ENCODE measurements at regions not wholly inside any gene's neighbourhood (a gene's known extent, or its start where the extent isn't known, plus 50 kb on each side); places are given as distances from the start of the nearest gene placed in this dataset.

DNA sequence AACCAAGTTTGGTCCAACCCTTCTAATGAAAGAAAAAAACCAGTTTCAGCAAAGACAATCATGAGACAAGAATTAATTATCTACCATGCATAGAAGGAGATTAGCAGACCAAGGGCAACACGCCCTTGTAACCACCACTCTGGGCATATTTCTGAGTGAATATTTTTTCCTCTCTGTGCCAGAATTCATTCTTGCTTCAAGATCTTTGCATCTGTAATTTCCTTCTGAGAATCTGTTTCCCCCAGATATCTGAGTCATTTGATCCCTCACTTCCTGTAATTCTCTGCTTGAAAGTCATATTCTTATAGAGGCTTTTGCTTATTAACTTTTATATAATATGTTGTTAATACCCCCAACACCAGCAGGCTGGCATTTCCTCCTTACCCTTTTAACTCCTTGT is 243.7 kb downstream of the SLC16A7 start:
- Mint-ChIP-seq H3K36me3 (ENCODE audit: low read depth) (no peaks in the 10 kb centered on the region), H3K4me1 (no peaks in the 10 kb centered on the region), H3K4me3 (no peak overlapping the region), H3K9me3 (no peaks in the 10 kb centered on the region), H3K27me3 (peaks cover 4% of the 10 kb centered on the region), H3K27ac (no peak overlapping the region)
- ATAC-seq (no peak), DNase-seq (no peak)

DNA sequence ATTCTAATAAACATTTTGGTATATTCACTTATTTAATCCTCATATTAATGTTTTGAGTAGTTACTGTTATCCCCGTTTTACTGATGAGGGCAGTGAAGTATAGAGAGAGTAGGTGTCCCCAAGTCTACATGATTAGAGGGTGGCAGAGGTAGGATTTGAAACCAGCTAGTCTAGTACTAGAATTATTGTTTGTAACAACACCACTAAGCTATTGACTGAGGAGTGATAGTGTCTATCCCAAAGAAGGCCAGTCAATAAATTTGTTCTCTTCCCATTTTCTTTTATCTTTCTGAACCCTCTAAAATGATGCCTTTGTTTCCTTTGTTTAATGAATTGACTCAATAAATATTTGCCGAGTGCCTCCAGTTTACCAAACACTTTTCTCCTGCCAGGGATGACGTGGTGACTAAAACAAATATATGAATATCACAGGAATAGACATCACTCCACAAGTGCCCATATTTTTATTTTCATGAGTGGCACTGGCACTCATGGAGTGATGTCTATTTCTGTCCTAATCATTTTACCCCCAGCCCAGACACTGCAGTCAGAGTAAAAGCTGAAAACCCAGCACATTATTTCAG is 247.5 kb downstream of the SLC16A7 start:
- Mint-ChIP-seq H3K4me1 (no peaks in the 10 kb centered on the region), H3K27me3 (peaks cover 7% of the 10 kb centered on the region), H3K4me3 (no peak overlapping the region), H3K27ac (no peak overlapping the region), H3K36me3 (ENCODE audit: low read depth) (no peaks in the 10 kb centered on the region), H3K9me3 (no peaks in the 10 kb centered on the region)
- DNase-seq (no peak), ATAC-seq (no peak)

- Mint-ChIP-seq H3K36me3 (ENCODE audit: low read depth) (no peaks in the 10 kb centered on the region), H3K27ac (no peak overlapping the region), H3K9me3 (no peaks in the 10 kb centered on the region), H3K27me3 (peaks cover 7% of the 10 kb centered on the region), H3K4me3 (no peak overlapping the region), H3K4me1 (no peaks in the 10 kb centered on the region)
- no peak for ATAC-seq
- no peak for DNase-seq
These were observed 248.9 kb downstream of the SLC16A7 start for GRCh38 chr12:59844750-59845149.

DNA sequence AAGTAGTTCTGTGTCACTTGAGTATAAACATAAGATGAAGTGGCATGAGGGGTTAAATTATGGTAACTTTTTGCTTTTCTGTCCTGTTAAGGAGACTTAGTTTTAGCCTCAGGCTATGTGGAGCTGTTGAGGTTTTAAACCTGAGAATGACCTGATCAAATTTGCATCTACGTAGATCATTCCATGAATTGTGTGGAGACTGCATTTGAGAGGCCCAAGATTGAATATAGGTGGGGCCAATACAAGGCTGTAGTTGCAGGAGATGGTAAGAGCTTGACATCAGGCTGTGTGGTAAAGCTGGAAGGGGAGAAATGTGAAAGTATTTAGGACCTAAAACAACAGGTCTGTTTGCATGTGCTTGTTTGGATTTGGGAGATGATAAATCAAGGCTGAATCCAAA is 249.5 kb downstream of the SLC16A7 start:
- H3K27me3 Mint-ChIP-seq = peaks cover 7% of the 10 kb centered on the region
- H3K4me1 Mint-ChIP-seq = no peaks in the 10 kb centered on the region
- H3K4me3 Mint-ChIP-seq = no peak overlapping the region
- H3K9me3 Mint-ChIP-seq = no peaks in the 10 kb centered on the region
- no peak overlapping the region for H3K27ac Mint-ChIP-seq
- no peak for DNase-seq
- no peaks in the 10 kb centered on the region for H3K36me3 Mint-ChIP-seq (ENCODE audit: low read depth)
- ATAC-seq = no peak

DNA sequence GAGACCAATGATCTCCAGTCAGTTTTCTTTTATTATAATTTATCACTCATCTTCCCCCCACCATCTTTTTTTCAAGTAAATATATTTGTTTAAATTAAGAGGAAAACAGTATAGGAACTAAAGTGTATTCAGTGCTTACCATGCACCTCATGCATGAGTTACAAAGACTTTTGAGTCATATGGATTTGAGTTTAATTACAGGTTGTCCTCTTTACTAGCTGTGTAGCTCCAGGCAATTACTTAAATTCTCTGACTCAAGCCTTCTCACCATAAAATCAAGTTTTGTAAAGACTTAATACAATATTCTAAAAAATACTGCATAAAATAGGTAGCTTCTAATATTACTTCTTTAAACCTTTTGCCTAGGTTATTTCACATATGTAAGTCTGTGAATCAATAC is 251.3 kb downstream of the SLC16A7 start:
- no peak for ATAC-seq
- H3K27ac Mint-ChIP-seq = no peak overlapping the region

GRCh38 chr12:59850268-59850667 is 254.4 kb downstream of the SLC16A7 start:
- no peaks in the 10 kb centered on the region for H3K27me3 Mint-ChIP-seq
- no peak overlapping the region for H3K27ac Mint-ChIP-seq
- no peaks in the 10 kb centered on the region for H3K36me3 Mint-ChIP-seq (ENCODE audit: low read depth)
- no peaks in the 10 kb centered on the region for H3K9me3 Mint-ChIP-seq
- ATAC-seq = no peak
- no peaks in the 10 kb centered on the region for H3K4me1 Mint-ChIP-seq
- H3K4me3 Mint-ChIP-seq = no peak overlapping the region
- no peak for DNase-seq

More for the DNA sequence above, 251.3 kb downstream of the SLC16A7 start:
- Mint-ChIP-seq H3K4me1 (no peaks in the 10 kb centered on the region), H3K9me3 (no peaks in the 10 kb centered on the region), H3K4me3 (no peak overlapping the region), H3K36me3 (ENCODE audit: low read depth) (no peaks in the 10 kb centered on the region), H3K27me3 (peaks cover 7% of the 10 kb centered on the region)
- DNase-seq = no peak

DNA sequence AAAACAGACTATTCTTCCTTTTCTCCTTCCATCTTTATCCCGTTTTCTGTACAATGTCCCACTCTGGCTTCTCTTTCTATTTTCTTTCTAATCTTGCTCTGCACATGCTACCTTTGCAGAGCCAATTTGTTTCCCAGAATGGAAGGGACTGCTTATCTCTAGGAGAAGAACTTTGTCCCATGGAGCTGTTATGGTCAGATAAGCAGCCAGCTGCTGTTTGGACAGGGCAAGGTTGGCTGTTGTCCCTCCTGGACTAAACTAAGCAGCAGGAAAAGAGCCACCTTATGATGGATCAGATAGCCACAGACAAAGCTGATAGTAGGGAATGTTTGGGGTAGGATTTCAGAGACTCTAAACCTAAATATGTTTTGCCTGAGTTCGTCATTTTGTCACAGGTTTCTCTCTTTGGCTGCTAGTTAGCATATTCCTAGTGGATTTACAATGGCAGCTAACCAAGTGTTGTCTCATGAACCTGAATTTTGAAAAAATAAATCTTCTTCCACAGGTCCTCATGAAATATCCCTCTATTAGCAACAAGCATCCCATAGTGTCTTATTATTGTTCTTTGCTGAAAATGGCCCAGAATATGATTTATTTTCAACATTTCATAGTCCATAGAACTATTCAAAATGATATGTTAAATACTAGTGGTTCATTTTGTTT is 262.8 kb downstream of the SLC16A7 start:
- Mint-ChIP-seq H3K4me3 (no peak overlapping the region), H3K4me1 (no peaks in the 10 kb centered on the region), H3K9me3 (no peaks in the 10 kb centered on the region), H3K36me3 (ENCODE audit: low read depth) (no peaks in the 10 kb centered on the region), H3K27me3 (peaks cover 2% of the 10 kb centered on the region), H3K27ac (no peak overlapping the region)
- no peak for ATAC-seq
- no peak for DNase-seq

DNA sequence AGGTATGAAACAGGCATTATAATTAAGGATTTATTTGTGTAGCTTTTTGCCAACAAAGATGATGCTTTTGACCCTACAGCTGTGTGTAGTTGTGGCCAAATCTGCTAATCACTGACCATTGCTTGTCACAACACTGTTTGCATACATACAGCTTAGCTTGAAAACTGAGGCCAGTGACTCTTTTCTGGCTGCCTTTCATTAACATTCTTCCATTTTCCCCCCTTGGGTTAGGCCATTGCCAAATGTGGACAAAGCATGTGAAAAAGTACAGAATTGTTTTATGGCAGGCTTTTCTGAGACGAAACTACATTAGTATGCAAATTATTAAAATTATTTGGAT is 263.3 kb downstream of the SLC16A7 start:
- no peak overlapping the region for H3K4me3 Mint-ChIP-seq
- peaks cover 2% of the 10 kb centered on the region for H3K27me3 Mint-ChIP-seq
- no peaks in the 10 kb centered on the region for H3K4me1 Mint-ChIP-seq
- H3K36me3 Mint-ChIP-seq (ENCODE audit: low read depth) = no peaks in the 10 kb centered on the region
- ATAC-seq = no peak
- no peak for DNase-seq
- H3K9me3 Mint-ChIP-seq = no peaks in the 10 kb centered on the region
- no peak overlapping the region for H3K27ac Mint-ChIP-seq

DNA sequence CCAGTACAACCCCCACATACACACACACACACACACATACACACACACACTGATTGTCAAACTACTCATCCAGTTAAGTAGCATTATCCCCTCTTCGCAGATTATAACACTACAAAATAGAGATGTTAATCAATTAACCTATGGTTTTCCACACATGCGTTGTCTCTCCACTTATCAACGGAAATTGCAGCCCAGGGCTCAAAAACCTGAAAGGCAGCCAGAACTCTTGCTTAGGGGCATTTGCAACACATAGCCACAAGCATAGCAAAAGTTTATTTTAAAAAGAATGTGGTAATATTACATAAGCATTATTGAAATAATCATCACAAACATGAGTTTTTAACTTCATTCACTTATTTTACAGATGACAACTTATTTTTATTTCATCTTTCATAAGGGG is 265.8 kb downstream of the SLC16A7 start:
- no peaks in the 10 kb centered on the region for H3K36me3 Mint-ChIP-seq (ENCODE audit: low read depth)
- no peaks in the 10 kb centered on the region for H3K9me3 Mint-ChIP-seq
- no peaks in the 10 kb centered on the region for H3K27me3 Mint-ChIP-seq
- H3K4me1 Mint-ChIP-seq = no peaks in the 10 kb centered on the region
- ATAC-seq = no peak
- H3K4me3 Mint-ChIP-seq = no peak overlapping the region
- no peak overlapping the region for H3K27ac Mint-ChIP-seq
- no peak for DNase-seq

DNA sequence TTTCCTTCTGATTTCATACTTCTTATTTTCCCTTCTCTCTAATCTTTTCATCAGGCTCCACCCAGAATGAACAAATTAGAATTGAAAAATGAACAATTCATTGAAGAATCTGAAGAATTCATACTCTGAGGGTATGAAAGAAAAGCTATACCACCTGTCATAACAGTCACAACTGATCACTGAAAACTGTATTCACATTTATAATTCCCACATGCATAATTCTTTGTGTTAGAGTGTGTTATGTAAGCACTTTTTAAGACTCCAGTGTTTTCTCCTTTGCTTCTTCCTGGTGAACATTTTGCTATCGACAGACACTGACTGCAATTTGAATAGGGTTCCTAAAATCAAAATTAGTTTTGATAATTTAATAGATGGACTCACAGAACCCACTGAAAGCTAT is 271.2 kb downstream of the SLC16A7 start:
- no peak overlapping the region for H3K27ac Mint-ChIP-seq
- no peak overlapping the region for H3K4me3 Mint-ChIP-seq
- ATAC-seq = no peak
- DNase-seq = no peak
- H3K36me3 Mint-ChIP-seq (ENCODE audit: low read depth) = no peaks in the 10 kb centered on the region
- no peaks in the 10 kb centered on the region for H3K27me3 Mint-ChIP-seq
- no peaks in the 10 kb centered on the region for H3K4me1 Mint-ChIP-seq
- H3K9me3 Mint-ChIP-seq = no peaks in the 10 kb centered on the region

GRCh38 chr12:59867689-59868088 is 271.9 kb downstream of the SLC16A7 start:
- no peaks in the 10 kb centered on the region for H3K36me3 Mint-ChIP-seq (ENCODE audit: low read depth)
- no peak for DNase-seq
- no peak overlapping the region for H3K27ac Mint-ChIP-seq
- no peaks in the 10 kb centered on the region for H3K27me3 Mint-ChIP-seq
- ATAC-seq = no peak
- no peaks in the 10 kb centered on the region for H3K9me3 Mint-ChIP-seq
- no peak overlapping the region for H3K4me3 Mint-ChIP-seq
- no peaks in the 10 kb centered on the region for H3K4me1 Mint-ChIP-seq

GRCh38 chr12:59871779-59872178 is 275.9 kb downstream of the SLC16A7 start:
- no peaks in the 10 kb centered on the region for H3K36me3 Mint-ChIP-seq (ENCODE audit: low read depth)
- H3K27ac Mint-ChIP-seq = no peak overlapping the region

DNA sequence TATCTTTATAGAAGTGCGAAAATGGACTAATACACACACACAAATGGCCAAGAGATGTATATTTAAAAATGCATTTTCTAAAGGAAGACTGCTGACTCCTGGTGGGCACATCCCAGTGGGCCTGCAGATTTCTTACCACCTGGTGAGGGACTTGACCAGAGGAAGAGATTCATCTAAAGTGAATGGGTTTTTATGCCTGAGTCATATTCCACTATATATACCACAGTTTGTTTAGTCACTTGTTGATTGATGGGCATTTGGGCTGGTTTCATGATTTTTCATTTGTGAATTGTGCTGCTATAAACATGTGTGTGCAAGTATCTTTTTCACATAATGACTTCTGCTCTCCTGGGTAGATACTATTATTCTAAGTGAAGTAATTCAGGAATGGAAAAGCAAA is 277.3 kb downstream of the SLC16A7 start:
- H3K27ac Mint-ChIP-seq = no peak overlapping the region
- ATAC-seq (no peak), DNase-seq (no peak)
- H3K36me3 Mint-ChIP-seq (ENCODE audit: low read depth) = no peaks in the 10 kb centered on the region
- no peaks in the 10 kb centered on the region for H3K4me1 Mint-ChIP-seq
- H3K4me3 Mint-ChIP-seq = no peak overlapping the region
- no peaks in the 10 kb centered on the region for H3K27me3 Mint-ChIP-seq
- H3K9me3 Mint-ChIP-seq = no peaks in the 10 kb centered on the region

More at GRCh38 chr12:59871779-59872178, 275.9 kb downstream of the SLC16A7 start:
- Mint-ChIP-seq H3K9me3 (no peaks in the 10 kb centered on the region), H3K4me3 (no peak overlapping the region), H3K4me1 (no peaks in the 10 kb centered on the region), H3K27me3 (no peaks in the 10 kb centered on the region)
- DNase-seq (no peak), ATAC-seq (no peak)

- H3K27ac Mint-ChIP-seq = no peak overlapping the region
- no peaks in the 10 kb centered on the region for H3K4me1 Mint-ChIP-seq
- H3K27me3 Mint-ChIP-seq = no peaks in the 10 kb centered on the region
- no peak overlapping the region for H3K4me3 Mint-ChIP-seq
- ATAC-seq = no peak
- no peaks in the 10 kb centered on the region for H3K36me3 Mint-ChIP-seq (ENCODE audit: low read depth)
- no peaks in the 10 kb centered on the region for H3K9me3 Mint-ChIP-seq
- DNase-seq = no peak
These were observed 279.0 kb downstream of the SLC16A7 start for GRCh38 chr12:59874781-59875180.

- H3K4me1 Mint-ChIP-seq = no peaks in the 10 kb centered on the region
- no peaks in the 10 kb centered on the region for H3K9me3 Mint-ChIP-seq
- no peak overlapping the region for H3K4me3 Mint-ChIP-seq
- ATAC-seq (no peak), DNase-seq (no peak)
- H3K36me3 Mint-ChIP-seq (ENCODE audit: low read depth) = no peaks in the 10 kb centered on the region
- H3K27ac Mint-ChIP-seq = no peak overlapping the region
- no peaks in the 10 kb centered on the region for H3K27me3 Mint-ChIP-seq
These were observed 290.4 kb downstream of the SLC16A7 start for GRCh38 chr12:59886131-59886733.
